ENCODE measurements at regions not wholly inside any gene's neighbourhood (a gene's known extent, or its start where the extent isn't known, plus 50 kb on each side); places are given as distances from the start of the nearest gene placed in this dataset.

DNA sequence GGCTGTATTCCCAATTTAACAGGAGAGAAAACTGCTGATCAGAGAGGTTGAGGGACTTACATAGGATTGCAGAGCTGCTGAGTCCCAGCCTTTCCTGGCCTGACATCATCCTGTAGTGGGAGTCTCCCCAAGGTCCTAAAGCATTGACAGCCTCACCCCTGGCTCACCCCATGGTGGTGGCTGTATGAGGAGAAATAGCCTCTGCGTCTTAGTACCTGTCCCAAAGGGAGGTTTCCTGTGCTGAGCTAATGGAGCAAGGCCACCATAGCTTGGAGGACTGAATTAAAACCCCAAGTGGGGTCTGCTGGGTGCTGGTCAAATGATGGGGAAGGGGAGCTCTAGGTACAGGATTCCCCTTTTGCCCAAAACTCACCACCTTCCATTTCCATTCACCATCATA is 525.1 kb downstream of the CDH26 start:
- DNase-seq: no peak
- no peak for ATAC-seq (ENCODE audit: poor library complexity)
- intact Hi-C loops (cut with DNase I, micrococcal nuclease): no loop called here
- H3K27ac ChIP-seq (ENCODE audit: low read depth in 1 of 2, low read length in 2 of 2): no peak overlapping the region
- H3K27ac Mint-ChIP-seq: no peak overlapping the region
- peaks cover 0 to 14% of the 10 kb centered on the region in 2 experiments for H3K9me3 ChIP-seq (ENCODE audit: control insufficient read depth in 1 of 2, insufficient read depth in 1 of 2, low read length in 2 of 2)
- ChIA-PET POLR2A (no interaction called here), CTCF (no interaction called here)
- H3K36me3 Mint-ChIP-seq (ENCODE audit: low read depth): no peaks in the 10 kb centered on the region
- no peaks in the 10 kb centered on the region for H3K9me3 Mint-ChIP-seq
- H3K4me1 Mint-ChIP-seq (ENCODE audit: low read depth): no peaks in the 10 kb centered on the region
- H3K4me3 ChIP-seq (ENCODE audit: low read length): no peak overlapping the region
- H3K27me3 Mint-ChIP-seq: peaks cover 6% of the 10 kb centered on the region
- H3K4me1 ChIP-seq (ENCODE audit: insufficient read depth, low read length): no peaks in the 10 kb centered on the region
- no peak for TF ChIP-seq CTCF (IDR thresholded peaks at IDR 0.05)
- no peaks in the 10 kb centered on the region for H3K36me3 ChIP-seq (ENCODE audit: insufficient read depth, low read length)
- no peak overlapping the region for H3K4me3 Mint-ChIP-seq
- peaks cover 0 to 5% of the 10 kb centered on the region in 2 experiments for H3K27me3 ChIP-seq (ENCODE audit: control insufficient read depth in 1 of 2, insufficient read depth in 2 of 2, low read length in 2 of 2)

DNA sequence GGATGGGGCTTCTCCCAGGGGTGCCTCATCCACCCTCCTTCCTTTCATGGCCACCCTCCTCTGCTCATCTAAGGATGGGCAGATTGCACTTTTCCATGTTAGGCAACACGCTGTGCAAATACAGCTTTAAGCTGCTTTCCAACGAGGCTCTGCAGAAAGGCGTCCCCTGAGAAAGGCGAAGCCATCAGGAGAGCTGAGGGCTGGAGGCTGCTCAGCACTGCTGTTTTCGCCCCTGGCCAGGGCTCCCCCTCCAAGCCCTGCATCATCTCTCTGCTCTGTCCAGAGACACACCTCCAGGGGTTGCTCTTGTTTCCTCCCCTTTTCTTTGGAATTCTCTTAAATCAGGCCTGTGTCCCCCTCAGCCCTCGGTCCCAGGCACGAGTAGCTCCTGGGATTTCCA is 526.1 kb downstream of the CDH26 start:
- Mint-ChIP-seq H3K27me3 (peaks cover 6% of the 10 kb centered on the region), H3K9me3 (no peaks in the 10 kb centered on the region), H3K36me3 (ENCODE audit: low read depth) (no peaks in the 10 kb centered on the region), H3K27ac (no peak overlapping the region), H3K4me3 (no peak overlapping the region), H3K4me1 (ENCODE audit: low read depth) (no peaks in the 10 kb centered on the region)
- ATAC-seq (ENCODE audit: poor library complexity): no peak
- TF ChIP-seq CTCF (IDR thresholded peaks at IDR 0.05): no peak
- no peaks in the 10 kb centered on the region for H3K36me3 ChIP-seq (ENCODE audit: insufficient read depth, low read length)
- peaks cover 0 to 5% of the 10 kb centered on the region in 2 experiments for H3K27me3 ChIP-seq (ENCODE audit: control insufficient read depth in 1 of 2, insufficient read depth in 2 of 2, low read length in 2 of 2)
- ChIA-PET CTCF (no interaction called here), POLR2A (no interaction called here)
- intact Hi-C loops (cut with DNase I, micrococcal nuclease): no loop called here
- H3K9me3 ChIP-seq (ENCODE audit: control insufficient read depth in 1 of 2, insufficient read depth in 1 of 2, low read length in 2 of 2): peaks cover 0 to 14% of the 10 kb centered on the region in 2 experiments
- H3K27ac ChIP-seq (ENCODE audit: low read depth in 1 of 2, low read length in 2 of 2): no peak overlapping the region
- H3K4me3 ChIP-seq (ENCODE audit: low read length): no peak overlapping the region
- no peak for DNase-seq
- H3K4me1 ChIP-seq (ENCODE audit: insufficient read depth, low read length): no peaks in the 10 kb centered on the region

- H3K36me3 ChIP-seq (ENCODE audit: insufficient read depth, low read length): no peaks in the 10 kb centered on the region
- Mint-ChIP-seq H3K27me3 (peaks cover 6% of the 10 kb centered on the region), H3K9me3 (no peaks in the 10 kb centered on the region), H3K4me3 (no peak overlapping the region), H3K36me3 (ENCODE audit: low read depth) (no peaks in the 10 kb centered on the region), H3K4me1 (ENCODE audit: low read depth) (no peaks in the 10 kb centered on the region), H3K27ac (no peak overlapping the region)
- TF ChIP-seq CTCF (IDR thresholded peaks at IDR 0.05): no peak
- intact Hi-C loops (cut with DNase I, micrococcal nuclease): no loop called here
- no peaks in the 10 kb centered on the region for H3K4me1 ChIP-seq (ENCODE audit: insufficient read depth, low read length)
- H3K4me3 ChIP-seq (ENCODE audit: low read length): no peak overlapping the region
- ChIA-PET POLR2A (no interaction called here), CTCF (no interaction called here)
- peaks cover 0 to 14% of the 10 kb centered on the region in 2 experiments for H3K9me3 ChIP-seq (ENCODE audit: control insufficient read depth in 1 of 2, insufficient read depth in 1 of 2, low read length in 2 of 2)
- DNase-seq: no peak
- no peak for ATAC-seq (ENCODE audit: poor library complexity)
- peaks cover 0 to 5% of the 10 kb centered on the region in 2 experiments for H3K27me3 ChIP-seq (ENCODE audit: control insufficient read depth in 1 of 2, insufficient read depth in 2 of 2, low read length in 2 of 2)
- H3K27ac ChIP-seq (ENCODE audit: low read depth in 1 of 2, low read length in 2 of 2): no peak overlapping the region
Observed at GRCh38 chr20:60485012-60485760, 527.0 kb downstream of the CDH26 start.

Measured in CD4-positive, alpha-beta T cell (primary cell).